ENCODE measurements at regions not wholly inside any gene's neighbourhood (a gene's known extent, or its start where the extent isn't known, plus 50 kb on each side); places are given as distances from the start of the nearest gene placed in this dataset.

DNA sequence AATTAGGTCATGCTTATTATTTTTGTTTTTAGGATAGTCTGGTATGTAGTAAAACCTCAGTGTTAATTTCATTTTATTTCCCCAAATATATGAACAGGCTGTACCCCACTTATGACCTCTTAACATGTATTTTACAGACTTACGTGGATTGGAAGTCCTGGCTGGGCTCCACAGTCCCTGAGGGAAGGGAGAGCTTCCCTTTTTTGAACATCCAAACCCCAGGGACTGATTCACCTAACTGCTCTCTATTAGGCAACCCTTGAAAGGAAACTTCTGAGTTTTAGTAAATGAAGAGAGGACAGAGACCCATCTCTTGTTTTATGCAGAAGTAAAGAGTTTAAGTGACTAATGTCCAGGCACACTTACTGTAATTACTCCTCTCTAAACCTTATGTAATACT is 233.1 kb upstream of the SPRY1 start:
- TF ChIP-seq POLR2AphosphoS5 (IDR thresholded peaks at IDR 0.05) (no peak), POLR2A (IDR thresholded peaks at IDR 0.05; ENCODE audit: low read depth) (no peak), CTCF (IDR thresholded peaks at IDR 0.05) (no peak), EP300 (IDR thresholded peaks at IDR 0.05) (no peak)
- no peak for DNase-seq (ENCODE audit: extremely low spot score)
- Histone ChIP-seq H3K4me1 (no peaks in the 10 kb centered on the region), H3K9me3 (no peaks in the 10 kb centered on the region), H3K27me3 (no peaks in the 10 kb centered on the region), H3K27ac (replicated peaks in 1 of 4) (no peak overlapping the region), H3K4me3 (no peak overlapping the region), H3K36me3 (no peaks in the 10 kb centered on the region)
- 68% methylated on average over 1 of the region's 1 CpG for WGBS
- intact Hi-C loops (cut with DNase I) = no loop called here

- 95% methylated on average over 3 of the region's 3 CpGs for WGBS
- intact Hi-C loops (cut with DNase I) = no loop called here
- H3K27ac ChIP-seq (replicated peaks in 1 of 4) = no peak overlapping the region
Observed at GRCh38 chr4:123166023-123166422, 230.6 kb upstream of the SPRY1 start.

GRCh38 chr4:123167931-123168330 is 228.7 kb upstream of the SPRY1 start:
- Histone ChIP-seq H3K4me3 (no peak overlapping the region), H3K36me3 (no peaks in the 10 kb centered on the region), H3K27me3 (no peaks in the 10 kb centered on the region), H3K27ac (replicated peaks in 1 of 4) (no peak overlapping the region), H3K9me3 (no peaks in the 10 kb centered on the region), H3K4me1 (no peaks in the 10 kb centered on the region)
- no peak for TF ChIP-seq POLR2A (IDR thresholded peaks at IDR 0.05; ENCODE audit: low read depth)
- no peak for TF ChIP-seq CTCF (IDR thresholded peaks at IDR 0.05)
- no peak for TF ChIP-seq POLR2AphosphoS5 (IDR thresholded peaks at IDR 0.05)
- no peak for TF ChIP-seq EP300 (IDR thresholded peaks at IDR 0.05)
- intact Hi-C loops (cut with DNase I) = no loop called here
- DNase-seq (ENCODE audit: extremely low spot score) = no peak

More at GRCh38 chr4:123166023-123166422, 230.6 kb upstream of the SPRY1 start:
- Histone ChIP-seq H3K4me3 (no peak overlapping the region), H3K36me3 (no peaks in the 10 kb centered on the region), H3K27me3 (no peaks in the 10 kb centered on the region), H3K4me1 (no peaks in the 10 kb centered on the region), H3K9me3 (no peaks in the 10 kb centered on the region)
- no peak for DNase-seq (ENCODE audit: extremely low spot score)
- TF ChIP-seq POLR2A (IDR thresholded peaks at IDR 0.05; ENCODE audit: low read depth) (no peak), EP300 (IDR thresholded peaks at IDR 0.05) (no peak), CTCF (IDR thresholded peaks at IDR 0.05) (no peak), POLR2AphosphoS5 (IDR thresholded peaks at IDR 0.05) (no peak)

DNA sequence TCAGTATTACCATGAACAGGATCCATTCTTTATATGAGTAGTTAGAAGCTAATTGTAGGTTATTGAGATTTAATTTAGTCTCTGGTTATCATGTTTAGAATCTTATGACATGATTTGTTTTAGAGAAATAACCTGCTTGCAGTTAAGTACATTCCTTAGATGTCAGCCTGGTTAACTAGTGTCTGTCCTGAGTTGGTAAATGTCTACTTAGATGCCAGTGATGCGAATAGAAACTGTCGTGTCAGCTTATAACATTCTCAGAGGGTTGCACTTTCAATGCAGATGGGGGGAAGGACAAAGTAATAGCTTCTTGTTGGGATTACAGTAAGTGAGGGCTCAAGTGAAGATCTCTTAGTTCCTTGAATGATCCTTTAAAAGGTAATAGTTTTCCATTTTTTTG is 227.8 kb upstream of the SPRY1 start:
- TF ChIP-seq POLR2A (IDR thresholded peaks at IDR 0.05; ENCODE audit: low read depth) = no peak
- no peak for TF ChIP-seq POLR2AphosphoS5 (IDR thresholded peaks at IDR 0.05)
- TF ChIP-seq EP300 (IDR thresholded peaks at IDR 0.05) = no peak
- TF ChIP-seq CTCF (IDR thresholded peaks at IDR 0.05) = no peak
- Histone ChIP-seq H3K27ac (replicated peaks in 1 of 4) (no peak overlapping the region), H3K4me3 (no peak overlapping the region), H3K9me3 (no peaks in the 10 kb centered on the region), H3K36me3 (no peaks in the 10 kb centered on the region), H3K27me3 (no peaks in the 10 kb centered on the region), H3K4me1 (no peaks in the 10 kb centered on the region)
- DNase-seq (ENCODE audit: extremely low spot score) = no peak
- WGBS = 71% methylated on average over 2 of the region's 2 CpGs
- intact Hi-C loops (cut with DNase I) = no loop called here

DNA sequence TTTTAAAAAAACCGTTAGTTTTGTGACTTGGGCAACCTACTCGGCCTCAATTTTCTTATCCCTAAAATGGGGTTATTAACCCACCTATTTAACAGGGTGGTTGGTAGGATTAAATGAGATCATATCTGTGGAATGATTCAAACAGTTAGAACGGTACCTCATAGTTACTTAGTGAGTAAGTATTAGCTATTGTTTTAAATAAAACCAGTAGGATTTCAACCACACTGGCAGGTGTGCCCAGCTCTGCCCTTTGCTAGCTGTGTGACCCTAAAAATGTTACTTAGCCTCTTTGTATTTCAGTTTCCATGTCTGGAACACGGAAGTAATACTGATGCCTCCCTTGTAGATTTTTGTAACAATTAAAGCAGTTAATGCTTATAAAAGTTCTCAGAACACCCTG is 225.8 kb upstream of the SPRY1 start:
- intact Hi-C loops (cut with DNase I) = no loop called here
- no peaks in the 10 kb centered on the region for H3K4me1 ChIP-seq
- 89% methylated on average over 4 of the region's 4 CpGs for WGBS

More for the DNA sequence above, 225.8 kb upstream of the SPRY1 start:
- no peak overlapping the region for H3K27ac ChIP-seq (replicated peaks in 1 of 4)
- no peaks in the 10 kb centered on the region for H3K27me3 ChIP-seq
- H3K9me3 ChIP-seq = no peaks in the 10 kb centered on the region
- no peak overlapping the region for H3K4me3 ChIP-seq
- no peaks in the 10 kb centered on the region for H3K36me3 ChIP-seq
- TF ChIP-seq CTCF (IDR thresholded peaks at IDR 0.05) = no peak
- TF ChIP-seq EP300 (IDR thresholded peaks at IDR 0.05) = no peak
- TF ChIP-seq POLR2A (IDR thresholded peaks at IDR 0.05; ENCODE audit: low read depth) = no peak
- TF ChIP-seq POLR2AphosphoS5 (IDR thresholded peaks at IDR 0.05) = no peak
- no peak for DNase-seq (ENCODE audit: extremely low spot score)

Measured in esophagus muscularis mucosa (tissue), 4 donors.